ENCODE measurements at regions not wholly inside any gene's neighbourhood (a gene's known extent, or its start where the extent isn't known, plus 50 kb on each side); places are given as distances from the start of the nearest gene placed in this dataset.

DNA sequence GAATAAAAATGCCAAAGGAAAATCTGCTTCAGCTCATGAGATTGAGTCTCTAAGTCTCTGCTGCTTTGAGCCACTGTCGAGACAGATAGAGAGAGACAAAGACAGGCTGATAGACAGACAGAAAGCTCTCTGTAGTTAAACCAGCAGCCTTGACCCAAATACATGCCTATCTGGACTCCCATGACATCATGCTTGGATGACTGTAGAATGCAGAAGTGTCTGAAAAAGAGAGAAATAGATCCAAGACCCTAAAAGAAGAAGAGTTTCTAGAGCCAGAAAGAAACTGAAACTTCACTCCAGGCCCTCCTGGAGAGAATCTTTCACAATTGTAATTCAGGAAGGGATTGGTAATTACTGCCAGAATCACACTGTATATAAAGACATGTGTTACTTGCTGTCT, 122.6 kb upstream of the PLXNC1 start:
- ATAC-seq (ENCODE audit: insufficient read depth, low read depth) = no peak
- Histone ChIP-seq H3K9me3 (ENCODE audit: insufficient read depth, low read length, severe bottlenecking) (peaks cover 12% of the 10 kb centered on the region), H2AFZ (ENCODE audit: low read depth, low read length) (no peak overlapping the region), H3K4me2 (ENCODE audit: insufficient read depth, low read length) (no peak overlapping the region), H3K36me3 (ENCODE audit: insufficient read depth, low read length) (no peaks in the 10 kb centered on the region), H3K9ac (ENCODE audit: low read depth, low read length) (no peak overlapping the region), H4K20me1 (ENCODE audit: insufficient read depth, low read length) (no peaks in the 10 kb centered on the region), H3K27ac (ENCODE audit: low read length) (no peak overlapping the region), H3K4me3 (ENCODE audit: low read depth in 1 of 2, low read length in 2 of 2) (no peak overlapping the region), H3K27me3 (ENCODE audit: insufficient read depth, low read length, poor library complexity) (no peaks in the 10 kb centered on the region), H3K4me1 (ENCODE audit: insufficient read depth, low read length) (peaks cover 11% of the 10 kb centered on the region), H3K79me2 (ENCODE audit: insufficient read depth, low read length) (no peaks in the 10 kb centered on the region)
- no peak for TF ChIP-seq CTCF (IDR thresholded peaks at IDR 0.05; ENCODE audit: borderline replicate concordance, extremely low read depth, low read length, poor library complexity, severe bottlenecking)
- TF ChIP-seq EZH2 (IDR thresholded peaks at IDR 0.05; ENCODE audit: borderline replicate concordance, low read depth, low read length, severe bottlenecking) = no peak
- no peak for DNase-seq

- Histone ChIP-seq H3K79me2 (ENCODE audit: insufficient read depth, low read length) (no peaks in the 10 kb centered on the region), H3K4me2 (ENCODE audit: insufficient read depth, low read length) (no peak overlapping the region), H3K9ac (ENCODE audit: low read depth, low read length) (no peak overlapping the region), H3K4me3 (ENCODE audit: low read depth in 1 of 2, low read length in 2 of 2) (no peak overlapping the region), H2AFZ (ENCODE audit: low read depth, low read length) (no peak overlapping the region), H3K27me3 (ENCODE audit: insufficient read depth, low read length, poor library complexity) (no peaks in the 10 kb centered on the region), H3K9me3 (ENCODE audit: insufficient read depth, low read length, severe bottlenecking) (peaks cover 12% of the 10 kb centered on the region), H3K27ac (ENCODE audit: low read length) (no peak overlapping the region), H3K4me1 (ENCODE audit: insufficient read depth, low read length) (peaks cover 20% of the 10 kb centered on the region), H4K20me1 (ENCODE audit: insufficient read depth, low read length) (no peaks in the 10 kb centered on the region), H3K36me3 (ENCODE audit: insufficient read depth, low read length) (no peaks in the 10 kb centered on the region)
- DNase-seq (no peak), ATAC-seq (ENCODE audit: insufficient read depth, low read depth) (no peak)
- TF ChIP-seq CTCF (IDR thresholded peaks at IDR 0.05; ENCODE audit: borderline replicate concordance, extremely low read depth, low read length, poor library complexity, severe bottlenecking) = no peak
- no peak for TF ChIP-seq EZH2 (IDR thresholded peaks at IDR 0.05; ENCODE audit: borderline replicate concordance, low read depth, low read length, severe bottlenecking)
These were observed 121.8 kb upstream of the PLXNC1 start for GRCh38 chr12:94026596-94026995.

DNA sequence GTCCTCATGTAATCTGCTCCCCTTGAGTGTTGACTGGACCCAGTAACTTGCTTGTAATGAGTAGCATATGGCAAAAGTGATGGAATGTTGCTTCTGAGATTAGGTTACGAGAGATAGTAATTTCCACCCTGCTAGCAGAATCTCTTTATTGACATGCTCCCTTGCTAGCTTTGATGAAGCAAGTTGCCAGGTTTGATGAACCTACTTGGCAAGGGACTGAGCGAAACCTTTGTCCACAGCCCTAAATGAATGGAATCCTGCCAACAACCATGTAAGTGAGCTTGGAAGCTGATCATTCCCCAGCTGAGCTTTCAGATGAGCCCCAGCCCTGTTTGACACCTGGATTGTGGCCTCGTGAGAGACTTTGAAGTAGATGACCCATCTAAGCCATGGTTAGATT, 120.8 kb upstream of the PLXNC1 start:
- Histone ChIP-seq H3K27me3 (ENCODE audit: insufficient read depth, low read length, poor library complexity) (no peaks in the 10 kb centered on the region), H3K9me3 (ENCODE audit: insufficient read depth, low read length, severe bottlenecking) (peaks cover 10% of the 10 kb centered on the region), H3K79me2 (ENCODE audit: insufficient read depth, low read length) (no peaks in the 10 kb centered on the region), H3K4me1 (ENCODE audit: insufficient read depth, low read length) (peaks cover 30% of the 10 kb centered on the region), H2AFZ (ENCODE audit: low read depth, low read length) (no peak overlapping the region), H3K4me3 (ENCODE audit: low read depth in 1 of 2, low read length in 2 of 2) (no peak overlapping the region), H4K20me1 (ENCODE audit: insufficient read depth, low read length) (no peaks in the 10 kb centered on the region), H3K9ac (ENCODE audit: low read depth, low read length) (no peak overlapping the region), H3K27ac (ENCODE audit: low read length) (no peak overlapping the region), H3K36me3 (ENCODE audit: insufficient read depth, low read length) (no peaks in the 10 kb centered on the region), H3K4me2 (ENCODE audit: insufficient read depth, low read length) (no peak overlapping the region)
- ATAC-seq (ENCODE audit: insufficient read depth, low read depth) (no peak), DNase-seq (no peak)
- TF ChIP-seq EZH2 (IDR thresholded peaks at IDR 0.05; ENCODE audit: borderline replicate concordance, low read depth, low read length, severe bottlenecking) (no peak), CTCF (IDR thresholded peaks at IDR 0.05; ENCODE audit: borderline replicate concordance, extremely low read depth, low read length, poor library complexity, severe bottlenecking) (no peak)

GRCh38 chr12:94031763-94032162, 116.6 kb upstream of the PLXNC1 start:
- no peaks in the 10 kb centered on the region for H4K20me1 ChIP-seq (ENCODE audit: insufficient read depth, low read length)
- DNase-seq = no peak
- H3K4me2 ChIP-seq (ENCODE audit: insufficient read depth, low read length) = no peak overlapping the region
- peaks cover 8% of the 10 kb centered on the region for H3K9me3 ChIP-seq (ENCODE audit: insufficient read depth, low read length, severe bottlenecking)
- H3K27me3 ChIP-seq (ENCODE audit: insufficient read depth, low read length, poor library complexity) = no peaks in the 10 kb centered on the region
- TF ChIP-seq CTCF (IDR thresholded peaks at IDR 0.05; ENCODE audit: borderline replicate concordance, extremely low read depth, low read length, poor library complexity, severe bottlenecking) (no peak), EZH2 (IDR thresholded peaks at IDR 0.05; ENCODE audit: borderline replicate concordance, low read depth, low read length, severe bottlenecking) (no peak)
- no peak overlapping the region for H3K9ac ChIP-seq (ENCODE audit: low read depth, low read length)
- H3K4me3 ChIP-seq (ENCODE audit: low read depth in 1 of 2, low read length in 2 of 2) = no peak overlapping the region
- no peaks in the 10 kb centered on the region for H3K36me3 ChIP-seq (ENCODE audit: insufficient read depth, low read length)
- H3K27ac ChIP-seq (ENCODE audit: low read length) = peak overlapping the region; percentile 92
- no peaks in the 10 kb centered on the region for H3K79me2 ChIP-seq (ENCODE audit: insufficient read depth, low read length)
- ATAC-seq (ENCODE audit: insufficient read depth, low read depth) = no peak
- H2AFZ ChIP-seq (ENCODE audit: low read depth, low read length) = no peak overlapping the region
- peaks cover 48% of the 10 kb centered on the region for H3K4me1 ChIP-seq (ENCODE audit: insufficient read depth, low read length)

Data from DND-41 (cell line).